PC-3 (cell line): ENCODE measurements at regions not wholly inside any gene's neighbourhood (a gene's known extent, or its start where the extent isn't known, plus 50 kb on each side); places are given as distances from the start of the nearest gene placed in this dataset.

Source experiments
- ATAC-seq: fragments of 200-7000 bp; cut with Tn5 transposase; 2 replicates; pipeline ENCODE4 v1.9.1; 2020; ENCODE audit warnings: mild to moderate bottlenecking, moderate library complexity
- BruUV-seq: library from RNA; stranded (reverse); fragments of 400-500 nt; replicated peaks from 2 replicates; lab custom pipeline; 2021; lab: Mats Ljungman, UMichigan
- CTCF ChIA-PET: fragments of 300-600 bp; sonication (Branson Sonifier 250); formaldehyde crosslinking; loops from one replicate; lab custom pipeline; 2022; ENCODE audit warnings: antibody characterized with exemption; lab: Charles Lee
- POLR2A ChIA-PET: fragments of 300-600 bp; sonication (Branson Sonifier 250); formaldehyde crosslinking; loops from one replicate; lab custom pipeline; 2022; ENCODE audit warnings: antibody characterized with exemption; ENCODE audit not compliant: unreplicated experiment; lab: Charles Lee
- DNase-seq: peaks from one replicate; pipeline ENCODE4 v3.0.0-alpha.2; 2015
- H2AFZ ChIP-seq: fragments of 300-600 bp; sonication (generic); 2 replicates; pipeline ENCODE4 v1.6.0; 2016; ENCODE audit warnings: antibody characterized with exemption, low read length
- H3F3A ChIP-seq: fragments of 300-600 bp; sonication (generic); one replicate; pipeline ENCODE4 v1.6.0; 2017; ENCODE audit warnings: antibody characterized with exemption, low read length, control low read depth, mild to moderate bottlenecking; ENCODE audit not compliant: unreplicated experiment
- H3K27ac ChIP-seq: fragments of 300-600 bp; sonication (generic); 2 replicates; pipeline ENCODE4 v1.5.1; 2016; ENCODE audit warnings: mild to moderate bottlenecking, low read length
- H3K27me3 ChIP-seq: fragments of 300-600 bp; sonication (generic); 2 replicates; pipeline ENCODE4 v1.6.1; 2016; ENCODE audit warnings: low read length, mixed read lengths
- H3K36me3 ChIP-seq: fragments of 300-600 bp; sonication (generic); 2 replicates; pipeline ENCODE4 v1.6.1; 2016; ENCODE audit warnings: low read depth, mixed run types, low read length, mixed read lengths
- H3K4me1 ChIP-seq: fragments of 300-600 bp; sonication (generic); 2 replicates; pipeline ENCODE4 v1.5.1; 2016; ENCODE audit warnings: low read length; ENCODE audit not compliant: insufficient read depth
- H3K4me2 ChIP-seq: fragments of 300-600 bp; sonication (generic); 2 replicates; pipeline ENCODE4 v1.6.0; 2016; ENCODE audit warnings: low read length
- H3K4me3 ChIP-seq: fragments of 300-600 bp; sonication (generic); 2 replicates; pipeline ENCODE4 v1.5.1; 2016; ENCODE audit warnings: mild to moderate bottlenecking, low read length, mixed read lengths
- H3K79me2 ChIP-seq: fragments of 300-600 bp; sonication (generic); 2 replicates; pipeline ENCODE4 v1.6.1; 2017; ENCODE audit warnings: low read length, mixed read lengths
- H3K9ac ChIP-seq: fragments of 300-600 bp; sonication (generic); 2 replicates; pipeline ENCODE4 v1.6.0; 2016; ENCODE audit warnings: mild to moderate bottlenecking, low read length
- H3K9me2 ChIP-seq: fragments of 300-600 bp; sonication (generic); replicated peaks from 2 replicates; pipeline ENCODE4 v1.6.1; 2016; ENCODE audit warnings: mixed run types, low read length, mixed read lengths
- H3K9me3 ChIP-seq: fragments of 300-600 bp; sonication (generic); 2 replicates; pipeline ENCODE4 v1.6.1; 2016; ENCODE audit warnings: low read length, mixed read lengths
- H4K20me1 ChIP-seq: fragments of 300-600 bp; sonication (generic); 2 replicates; pipeline ENCODE4 v1.6.1; 2016; ENCODE audit warnings: low read length, mixed read lengths
- CTCF ChIP-seq: fragments of 300-600 bp; sonication (generic); conservative IDR thresholded peaks from 2 replicates; pipeline ENCODE4 v1.5.1; 2017; ENCODE audit warnings: antibody characterized with exemption, low read depth, mild to moderate bottlenecking, low read length
- EZH2 ChIP-seq: fragments of 300-600 bp; sonication (generic); IDR thresholded peaks from one replicate; pipeline ENCODE4 v1.6.1; 2017; ENCODE audit warnings: antibody characterized with exemption, mild to moderate bottlenecking, low read length; ENCODE audit not compliant: unreplicated experiment
- EZH2phosphoT487 ChIP-seq: fragments of 300-600 bp; sonication (generic); IDR thresholded peaks from 2 replicates; pipeline ENCODE4 v1.6.1; 2018; ENCODE audit warnings: mild to moderate bottlenecking, antibody characterized with exemption, low read length, borderline replicate concordance
- intact Hi-C: fragments of 100-400 bp; cut with micrococcal nuclease; formaldehyde crosslinking; loops from 2 replicates; pipeline ENCODE4 v1.9.0; 2023

- Histone ChIP-seq H3K9ac (peak overlapping the region; percentile 19; the same call in 1 of the 2 replicates), H3K4me3 (no peak overlapping the region), H3F3A (no peaks in the 10 kb centered on the region), H4K20me1 (no peaks in the 10 kb centered on the region), H3K4me2 (peak overlapping the region; percentile 75), H3K27ac (peak overlapping the region; percentile 70), H3K4me1 (peaks cover 43% of the 10 kb centered on the region), H3K79me2 (no peaks in the 10 kb centered on the region), H2AFZ (no peak overlapping the region), H3K9me3 (no peaks in the 10 kb centered on the region), H3K36me3 (no peaks in the 10 kb centered on the region), H3K9me2 (no peaks in the 10 kb centered on the region; the same call in 1 of the 2 replicates), H3K27me3 (no peaks in the 10 kb centered on the region)
- TF ChIP-seq EZH2phosphoT487 (no peak), EZH2 (no peak), CTCF (no peak)
- POLR2A ChIA-PET, result no interaction called here
- no TSS peak for BruUV-seq
- intact Hi-C loops, result no loop called here
- ATAC-seq (peak; percentile 70), DNase-seq (peak; percentile 91)
- CTCF ChIA-PET, result interaction anchor here (0.5 to 0.6 kb wide), 3 partner anchors 11 to 166 kb away, joined by 3 read pairs; no protein-coding TSS in a partner anchor
Observed at GRCh38 chr11:45092901-45093760, 53.3 kb upstream of the PRDM11 start.

- BruUV-seq, result no TSS peak
- CTCF ChIA-PET, result no interaction called here
- Histone ChIP-seq H2AFZ (no peak overlapping the region), H4K20me1 (no peaks in the 10 kb centered on the region), H3K9me3 (no peaks in the 10 kb centered on the region), H3K79me2 (no peaks in the 10 kb centered on the region), H3K27me3 (no peaks in the 10 kb centered on the region), H3K4me2 (peak overlapping the region; percentile 26), H3K36me3 (no peaks in the 10 kb centered on the region), H3K9ac (no peak overlapping the region), H3K4me3 (no peak overlapping the region), H3K9me2 (no peaks in the 10 kb centered on the region; the same call in 1 of the 2 replicates), H3K4me1 (peaks cover 35% of the 10 kb centered on the region), H3F3A (no peaks in the 10 kb centered on the region), H3K27ac (peak overlapping the region; percentile 67)
- POLR2A ChIA-PET, result no interaction called here
- no peak for TF ChIP-seq CTCF
- TF ChIP-seq EZH2, result no peak
- no peak for ATAC-seq
- intact Hi-C loops, result no loop called here
- DNase-seq, result no peak
Observed at GRCh38 chr11:45093761-45094455, 52.5 kb upstream of the PRDM11 start.
